OCI-LY3 (cell line): ENCODE measurements at regions not wholly inside any gene's neighbourhood (a gene's known extent, or its start where the extent isn't known, plus 50 kb on each side); places are given as distances from the start of the nearest gene placed in this dataset.

Experiments
- EZH2phosphoT487 ChIP-seq: fragments of 200-600 bp; shearing (Covaris generic); IDR thresholded peaks from 2 replicates; pipeline ENCODE4 v1.6.1; 2018; ENCODE audit warnings: antibody characterized with exemption, mixed run types, low read depth
- TF ChIP-seq, protein P1 (sequence below): fragments of 200-600, 300-600 bp; sonication (generic); IDR thresholded peaks from 2 replicates; pipeline ENCODE4 v1.5.1; 2014; ENCODE audit warnings: antibody characterized with exemption, low read length, low read depth

DNA sequence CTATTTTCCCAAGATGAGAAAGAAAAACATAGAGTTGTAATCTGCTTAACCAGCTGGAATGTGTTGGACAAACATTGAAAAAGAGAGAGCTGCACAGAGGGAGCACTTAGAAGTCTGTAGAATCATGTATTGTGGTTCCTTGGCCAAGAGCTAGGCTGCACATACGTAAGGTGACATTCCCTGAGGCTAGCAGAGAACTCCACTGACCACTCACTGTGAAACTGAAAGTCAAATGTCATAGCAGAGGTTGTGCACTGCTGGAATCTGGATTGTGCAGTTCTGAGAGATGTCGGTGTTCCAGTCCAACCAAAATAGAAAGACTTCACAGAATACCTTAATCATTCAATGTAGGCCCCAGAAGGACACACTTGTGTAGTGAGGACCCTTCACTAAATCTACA lies 772.8 kb upstream of the RAG2 start:
- TF ChIP-seq, protein P1, sequence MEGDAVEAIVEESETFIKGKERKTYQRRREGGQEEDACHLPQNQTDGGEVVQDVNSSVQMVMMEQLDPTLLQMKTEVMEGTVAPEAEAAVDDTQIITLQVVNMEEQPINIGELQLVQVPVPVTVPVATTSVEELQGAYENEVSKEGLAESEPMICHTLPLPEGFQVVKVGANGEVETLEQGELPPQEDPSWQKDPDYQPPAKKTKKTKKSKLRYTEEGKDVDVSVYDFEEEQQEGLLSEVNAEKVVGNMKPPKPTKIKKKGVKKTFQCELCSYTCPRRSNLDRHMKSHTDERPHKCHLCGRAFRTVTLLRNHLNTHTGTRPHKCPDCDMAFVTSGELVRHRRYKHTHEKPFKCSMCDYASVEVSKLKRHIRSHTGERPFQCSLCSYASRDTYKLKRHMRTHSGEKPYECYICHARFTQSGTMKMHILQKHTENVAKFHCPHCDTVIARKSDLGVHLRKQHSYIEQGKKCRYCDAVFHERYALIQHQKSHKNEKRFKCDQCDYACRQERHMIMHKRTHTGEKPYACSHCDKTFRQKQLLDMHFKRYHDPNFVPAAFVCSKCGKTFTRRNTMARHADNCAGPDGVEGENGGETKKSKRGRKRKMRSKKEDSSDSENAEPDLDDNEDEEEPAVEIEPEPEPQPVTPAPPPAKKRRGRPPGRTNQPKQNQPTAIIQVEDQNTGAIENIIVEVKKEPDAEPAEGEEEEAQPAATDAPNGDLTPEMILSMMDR, result no peak
- no peak for TF ChIP-seq EZH2phosphoT487
